ENCODE measurements at regions not wholly inside any gene's neighbourhood (a gene's known extent, or its start where the extent isn't known, plus 50 kb on each side); places are given as distances from the start of the nearest gene placed in this dataset.

DNA sequence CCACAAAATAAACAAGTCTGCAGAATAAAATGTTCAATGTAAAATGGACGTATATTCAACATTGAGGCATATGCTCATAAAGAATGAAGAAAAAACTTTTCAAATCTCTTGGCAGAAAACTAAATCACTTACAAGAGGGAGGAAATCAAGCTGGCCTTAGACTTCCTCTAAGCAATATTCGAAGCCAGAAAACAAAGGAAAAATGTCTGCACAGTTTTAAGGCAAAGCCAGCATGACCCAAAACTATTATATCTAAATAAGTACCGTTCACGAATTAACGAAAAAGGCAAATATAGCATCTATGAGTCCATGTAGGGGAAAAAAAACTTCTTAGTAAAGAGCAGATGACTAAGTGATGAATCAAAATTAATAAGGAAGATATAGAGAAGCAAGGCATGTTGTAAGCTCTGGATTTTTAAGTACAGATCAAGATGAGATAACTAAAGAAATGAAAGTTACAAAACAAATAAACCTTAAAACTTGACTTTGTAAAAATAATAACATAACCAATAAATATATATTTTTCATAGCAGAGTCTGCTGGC lies 101.3 kb downstream of the KCNRG start:
- Histone ChIP-seq H3T11ph (ENCODE audit: low read length) (no peak overlapping the region), H2AFZ (ENCODE audit: low read length) (no peak overlapping the region), H4K91ac (ENCODE audit: insufficient read length, low read depth, low read length) (no peak overlapping the region), H3K79me1 (ENCODE audit: insufficient read depth, low read depth, low read length, poor library complexity, severe bottlenecking) (no peaks in the 10 kb centered on the region), H3K9ac (ENCODE audit: extremely low read depth, insufficient read length, low read length) (no peak overlapping the region), H4K20me1 (ENCODE audit: control insufficient read depth, insufficient read depth, insufficient read length) (no peaks in the 10 kb centered on the region), H3K23ac (ENCODE audit: insufficient read length, low read depth, low read length) (no peak overlapping the region), H3K4me2 (ENCODE audit: insufficient read depth, insufficient read length, low read length) (no peak overlapping the region), H3K79me2 (ENCODE audit: insufficient read depth, low read length) (no peaks in the 10 kb centered on the region), H2BK5ac (ENCODE audit: insufficient read length, low read length) (no peak overlapping the region), H3K4ac (ENCODE audit: low read depth, low read length) (no peak overlapping the region), H3K27me3 (ENCODE audit: insufficient read depth, low read length) (peaks cover 4% of the 10 kb centered on the region; the same call in 1 of the 2 replicates), H2BK12ac (ENCODE audit: insufficient read length, low read depth, low read length) (no peak overlapping the region), H3K23me2 (ENCODE audit: insufficient read length, low read depth, low read length, poor library complexity, severe bottlenecking) (no peaks in the 10 kb centered on the region), H3K14ac (ENCODE audit: insufficient read depth, low read length) (no peak overlapping the region), H2BK120ac (ENCODE audit: low read depth, low read length, poor library complexity, severe bottlenecking) (no peak overlapping the region), H2AK5ac (ENCODE audit: insufficient read length, low read length) (no peak overlapping the region), H2BK15ac (ENCODE audit: low read depth, low read length) (no peak overlapping the region), H3K27ac (ENCODE audit: insufficient read length, low read depth, low read length) (no peak overlapping the region), H3K18ac (ENCODE audit: insufficient read length, low read depth, low read length) (no peak overlapping the region), H3K9me3 (ENCODE audit: control insufficient read depth, low read depth, low read length) (no peaks in the 10 kb centered on the region), H3K56ac (ENCODE audit: insufficient read length, low read depth, low read length) (no peak overlapping the region), H3K4me1 (ENCODE audit: insufficient read depth, low read length) (no peaks in the 10 kb centered on the region), H2BK20ac (ENCODE audit: low read depth, low read length, poor library complexity, severe bottlenecking) (no peak overlapping the region), H4K8ac (replicated peaks; ENCODE audit: insufficient read length, low read depth, low read length) (no peak overlapping the region), H4K5ac (ENCODE audit: insufficient read length, low read depth, low read length) (no peak overlapping the region)
- no peak for DNase-seq
- Mint-ChIP-seq H3K9me3 (no peaks in the 10 kb centered on the region), H3K4me1 (peaks cover 0 to 1% of the 10 kb centered on the region in 2 experiments; a peak in 3 of 4 replicates), H3K27me3 (ENCODE audit: low read depth) (peaks cover 31% of the 10 kb centered on the region), H3K4me3 (no peak overlapping the region), H3K36me3 (ENCODE audit: insufficient read depth in 1 of 3, low read depth in 3 of 3) (no peaks in the 10 kb centered on the region), H3K27ac (no peak overlapping the region)
- TF ChIP-seq, protein P1, sequence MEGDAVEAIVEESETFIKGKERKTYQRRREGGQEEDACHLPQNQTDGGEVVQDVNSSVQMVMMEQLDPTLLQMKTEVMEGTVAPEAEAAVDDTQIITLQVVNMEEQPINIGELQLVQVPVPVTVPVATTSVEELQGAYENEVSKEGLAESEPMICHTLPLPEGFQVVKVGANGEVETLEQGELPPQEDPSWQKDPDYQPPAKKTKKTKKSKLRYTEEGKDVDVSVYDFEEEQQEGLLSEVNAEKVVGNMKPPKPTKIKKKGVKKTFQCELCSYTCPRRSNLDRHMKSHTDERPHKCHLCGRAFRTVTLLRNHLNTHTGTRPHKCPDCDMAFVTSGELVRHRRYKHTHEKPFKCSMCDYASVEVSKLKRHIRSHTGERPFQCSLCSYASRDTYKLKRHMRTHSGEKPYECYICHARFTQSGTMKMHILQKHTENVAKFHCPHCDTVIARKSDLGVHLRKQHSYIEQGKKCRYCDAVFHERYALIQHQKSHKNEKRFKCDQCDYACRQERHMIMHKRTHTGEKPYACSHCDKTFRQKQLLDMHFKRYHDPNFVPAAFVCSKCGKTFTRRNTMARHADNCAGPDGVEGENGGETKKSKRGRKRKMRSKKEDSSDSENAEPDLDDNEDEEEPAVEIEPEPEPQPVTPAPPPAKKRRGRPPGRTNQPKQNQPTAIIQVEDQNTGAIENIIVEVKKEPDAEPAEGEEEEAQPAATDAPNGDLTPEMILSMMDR (conservative IDR thresholded peaks at IDR 0.05) = no peak
- no CpG with 5 or more reads among the region's 5 CpGs for WGBS (ENCODE audit: extremely low coverage, insufficient read length, low lambda C conversion rate)

All from H9 (cell line).